Pons (tissue), 1 donor: ENCODE measurements at regions not wholly inside any gene's neighbourhood (a gene's known extent, or its start where the extent isn't known, plus 50 kb on each side); places are given as distances from the start of the nearest gene placed in this dataset.
"Not testable (repeated sequence)": the region's sequence is repeated elsewhere in the genome, so short reads cannot be mapped to it uniquely, and the experiment has no call there.

Experiments
- DNase-seq: peaks from one replicate; pipeline ENCODE4 v3.0.0-alpha.2; 2016; ENCODE audit warnings: low spot score

- no peak for DNase-seq
These were observed 727.4 kb upstream of the CA10 start for GRCh38 chr17:52885882-52886281.

GRCh38 chr17:52883907-52884491 lies 725.5 kb upstream of the CA10 start:
- DNase-seq, result not testable (repeated sequence)

GRCh38 chr17:52846767-52847166 lies 688.3 kb upstream of the CA10 start:
- not testable (repeated sequence) for DNase-seq

- DNase-seq, result no peak
These were observed 683.5 kb upstream of the CA10 start for GRCh38 chr17:52841971-52842370.

- no peak for DNase-seq
These were observed 679.0 kb upstream of the CA10 start for GRCh38 chr17:52837492-52837891.

- DNase-seq, result no peak
These were observed 673.0 kb upstream of the CA10 start for GRCh38 chr17:52831536-52831935.

- no peak for DNase-seq
These were observed 670.1 kb upstream of the CA10 start for GRCh38 chr17:52828621-52829020.

GRCh38 chr17:52827526-52827925 lies 669.0 kb upstream of the CA10 start:
- no peak for DNase-seq

- no peak for DNase-seq
These were observed 666.0 kb upstream of the CA10 start for GRCh38 chr17:52824542-52824941.

- no peak for DNase-seq
These were observed 664.6 kb upstream of the CA10 start for GRCh38 chr17:52823155-52823554.

- no peak for DNase-seq
These were observed 631.9 kb upstream of the CA10 start for GRCh38 chr17:52790359-52790955.

- DNase-seq, result no peak
These were observed 631.3 kb upstream of the CA10 start for GRCh38 chr17:52789829-52790228.

- DNase-seq, result no peak
These were observed 617.7 kb upstream of the CA10 start for GRCh38 chr17:52776234-52776633.

- no peak for DNase-seq
These were observed 604.3 kb upstream of the CA10 start for GRCh38 chr17:52762794-52763167.

- no peak for DNase-seq
These were observed 603.8 kb upstream of the CA10 start for GRCh38 chr17:52762147-52762793.

GRCh38 chr17:52759864-52760263 lies 601.4 kb upstream of the CA10 start:
- DNase-seq, result no peak

GRCh38 chr17:52758481-52758880 lies 600.0 kb upstream of the CA10 start:
- no peak for DNase-seq

- no peak for DNase-seq
These were observed 598.2 kb upstream of the CA10 start for GRCh38 chr17:52756746-52757145.

GRCh38 chr17:52754838-52755237 lies 596.3 kb upstream of the CA10 start:
- DNase-seq, result no peak

- DNase-seq, result no peak
These were observed 592.5 kb upstream of the CA10 start for GRCh38 chr17:52751051-52751450.

- DNase-seq, result no peak
These were observed 585.7 kb upstream of the CA10 start for GRCh38 chr17:52744179-52744578.

- no peak for DNase-seq
These were observed 581.5 kb upstream of the CA10 start for GRCh38 chr17:52740006-52740405.

GRCh38 chr17:52738791-52739190 lies 580.3 kb upstream of the CA10 start:
- no peak for DNase-seq

- no peak for DNase-seq
These were observed 578.6 kb upstream of the CA10 start for GRCh38 chr17:52737071-52737470.
